H1 (cell line): ENCODE measurements at regions not wholly inside any gene's neighbourhood (a gene's known extent, or its start where the extent isn't known, plus 50 kb on each side); places are given as distances from the start of the nearest gene placed in this dataset.
A peak's percentile ranks its signal among the peaks of the same experiment; 100 is the strongest.

Experiments used
- CTCF ChIA-PET: fragments of 300-600 bp; sonication (Branson Sonifier 250); formaldehyde crosslinking; loops from one replicate; lab custom pipeline; 2021; ENCODE audit not compliant: partially characterized antibody; lab: Charles Lee
- POLR2A ChIA-PET: fragments of 300-600 bp; sonication (Branson Sonifier 250); formaldehyde crosslinking; loops from one replicate; lab custom pipeline; 2021; ENCODE audit warnings: inconsistent platforms; ENCODE audit not compliant: partially characterized antibody; lab: Charles Lee
- DNase-seq, 2 experiments: peaks; one replicate each; pipeline versions ENCODE4 v3.0.0 to v3.0.0-alpha.2; 2010 to 2022; ENCODE audit warnings: low spot score in 2 of 2, low read depth in 1 of 2, mixed read lengths in 1 of 2
- FAIRE-seq: peaks from 2 replicates; lab custom pipeline; 2011; peaks lifted over from hg19 to GRCh38; lab: Jason Lieb, UNC
- H2AFZ ChIP-seq: 2 replicates; pipeline ENCODE4 v1.8.1; 2012; ENCODE audit warnings: low read length, inconsistent platforms
- H2AK5ac ChIP-seq: 2 replicates; pipeline ENCODE4 v1.6.1; 2013; ENCODE audit warnings: low read depth, low read length
- H2BK120ac ChIP-seq: replicated peaks from 2 replicates; pipeline ENCODE3; 2013; ENCODE audit warnings: low read depth, low read length, inconsistent platforms
- H2BK12ac ChIP-seq: 2 replicates; pipeline ENCODE4 v1.6.1; 2013; ENCODE audit warnings: low read depth, low read length
- H2BK15ac ChIP-seq: 2 replicates; pipeline ENCODE4 v1.6.1; 2013; ENCODE audit warnings: low read length
- H2BK20ac ChIP-seq: 2 replicates; pipeline ENCODE4 v1.6.1; 2013; ENCODE audit warnings: low read length
- H2BK5ac ChIP-seq: 2 replicates; pipeline ENCODE4 v1.6.1; 2013; ENCODE audit warnings: low read depth, low read length
- H3K14ac ChIP-seq: 2 replicates; pipeline ENCODE4 v1.6.1; 2013; ENCODE audit warnings: inconsistent platforms; ENCODE audit not compliant: insufficient read length
- H3K18ac ChIP-seq: 2 replicates; pipeline ENCODE4 v1.6.1; 2013; ENCODE audit warnings: low read length; ENCODE audit errors: extremely low read depth
- H3K23ac ChIP-seq: 2 replicates; pipeline ENCODE4 v1.6.1; 2013; ENCODE audit warnings: inconsistent platforms; ENCODE audit not compliant: insufficient read length
- H3K23me2 ChIP-seq: 2 replicates; pipeline ENCODE4 v1.6.1; 2013; ENCODE audit warnings: low read depth, low read length
- H3K27ac ChIP-seq: 2 replicates; pipeline ENCODE4 v1.6.1; 2011; ENCODE audit warnings: low read depth, low read length, inconsistent platforms
- H3K27me3 ChIP-seq, 4 experiments: replicated peaks in 1 of 4; 1 replicate in 1 of 4; 2 replicates in 3 of 4; pipeline versions ENCODE4 v1.6.1 to v1.8.1; 2011 to 2013; ENCODE audit warnings: low read length in 3 of 4, mild to moderate bottlenecking in 3 of 4, inconsistent platforms in 2 of 4, mixed read lengths in 2 of 4, moderate library complexity in 1 of 4; ENCODE audit not compliant: control insufficient read depth in 3 of 4, insufficient read depth in 3 of 4; ENCODE audit errors: extremely low read depth in 1 of 4
- H3K36me3 ChIP-seq, 4 experiments: 2 replicates each; pipeline versions ENCODE4 v1.6.1 to v1.8.1; 2011 to 2013; ENCODE audit warnings: mild to moderate bottlenecking in 4 of 4, low read length in 3 of 4, moderate library complexity in 2 of 4, control low read depth in 1 of 4, inconsistent platforms in 1 of 4; ENCODE audit not compliant: insufficient read depth in 4 of 4, control insufficient read depth in 2 of 4
- H3K4ac ChIP-seq: replicated peaks from 2 replicates; pipeline ENCODE3; 2013; ENCODE audit warnings: low read length, low read depth, mixed read lengths, inconsistent platforms; ENCODE audit not compliant: insufficient read length
- H3K4me1 ChIP-seq, 4 experiments: replicated peaks in 1 of 4; 1 replicate in 1 of 4; 2 replicates in 3 of 4; pipeline versions ENCODE4 v1.6.1 to v1.8.1; 2011 to 2013; ENCODE audit warnings: low read length in 3 of 4, inconsistent platforms in 2 of 4, mixed read lengths in 1 of 4; ENCODE audit not compliant: insufficient read depth in 4 of 4, control insufficient read depth in 3 of 4
- H3K4me2 ChIP-seq, 2 experiments: 2 replicates each; pipeline versions ENCODE4 v1.6.1 to v1.8.1; 2011 to 2013; ENCODE audit warnings: low read depth in 2 of 2, low read length in 2 of 2, control low read depth in 1 of 2, inconsistent platforms in 1 of 2, mild to moderate bottlenecking in 1 of 2; ENCODE audit not compliant: insufficient read depth in 1 of 2
- H3K4me3 ChIP-seq, 4 experiments: fragments of 200-600, 300-600 bp in 1 of 4; sonication (generic), shearing (Covaris generic), sonication (Bioruptor Twin) in 1 of 4; 2 replicates each; pipeline versions ENCODE4 v1.5.1 to v1.8.1; 2011 to 2016; ENCODE audit warnings: low read length in 4 of 4, low read depth in 3 of 4, control low read depth in 2 of 4, inconsistent platforms in 2 of 4, mild to moderate bottlenecking in 2 of 4, mixed read lengths in 1 of 4, moderate library complexity in 1 of 4; ENCODE audit not compliant: insufficient read depth in 2 of 4; ENCODE audit errors: extremely low read depth in 1 of 4
- H3K56ac ChIP-seq: replicated peaks from 2 replicates; pipeline ENCODE3; 2013; ENCODE audit warnings: low read depth, mild to moderate bottlenecking, mixed read lengths, low read length, inconsistent platforms; ENCODE audit not compliant: insufficient read length
- H3K79me1 ChIP-seq: 2 replicates; pipeline ENCODE4 v1.6.1; 2013; ENCODE audit warnings: low read depth, low read length, control low read depth
- H3K79me2 ChIP-seq, 2 experiments: 2 replicates each; pipeline versions ENCODE4 v1.6.1 to v1.8.1; 2012 to 2013; ENCODE audit warnings: low read length in 2 of 2, mild to moderate bottlenecking in 2 of 2, inconsistent platforms in 1 of 2; ENCODE audit not compliant: insufficient read depth in 2 of 2, control insufficient read depth in 1 of 2
- H3K9ac ChIP-seq, 4 experiments: replicated peaks in 1 of 4; 1 replicate in 1 of 4; 2 replicates in 3 of 4; pipeline versions ENCODE4 v1.6.1 to v1.8.1; 2011 to 2013; ENCODE audit warnings: low read depth in 3 of 4, low read length in 3 of 4, control low read depth in 2 of 4, mild to moderate bottlenecking in 2 of 4, moderate library complexity in 2 of 4, inconsistent platforms in 1 of 4; ENCODE audit errors: extremely low read depth in 1 of 4
- H3K9me3 ChIP-seq, 2 experiments: 2 replicates each; pipeline versions ENCODE4 v1.6.1 to v1.8.1; 2012 to 2013; ENCODE audit warnings: mild to moderate bottlenecking in 2 of 2, moderate library complexity in 2 of 2, control low read depth in 1 of 2, inconsistent platforms in 1 of 2, low read depth in 1 of 2, low read length in 1 of 2, mixed read lengths in 1 of 2; ENCODE audit not compliant: insufficient read depth in 2 of 2
- H4K20me1 ChIP-seq, 2 experiments: replicated peaks in 1 of 2; 2 replicates each; pipeline versions ENCODE3 to v1.8.1; 2011 to 2013; ENCODE audit warnings: inconsistent platforms in 2 of 2, low read length in 2 of 2, mild to moderate bottlenecking in 1 of 2; ENCODE audit not compliant: insufficient read depth in 2 of 2, control insufficient read depth in 1 of 2
- H4K5ac ChIP-seq: 2 replicates; pipeline ENCODE4 v1.6.1; 2013; ENCODE audit warnings: low read length, low read depth, mixed read lengths, inconsistent platforms; ENCODE audit not compliant: insufficient read length
- H4K8ac ChIP-seq: 2 replicates; pipeline ENCODE4 v1.8.0; 2013; ENCODE audit warnings: mild to moderate bottlenecking, moderate library complexity, low read length, inconsistent platforms; ENCODE audit not compliant: insufficient read depth; ENCODE audit errors: extremely low read depth
- H4K91ac ChIP-seq: replicated peaks from 2 replicates; pipeline ENCODE3; 2013; ENCODE audit warnings: low read length, mixed read lengths, inconsistent platforms; ENCODE audit not compliant: insufficient read length
- GABPA ChIP-seq: IDR thresholded peaks from 2 replicates; pipeline ENCODE4 v1.6.1; 2011; ENCODE audit warnings: mild to moderate bottlenecking, low read length, moderate library complexity, borderline replicate concordance; ENCODE audit not compliant: insufficient read depth
- TAF1 ChIP-seq: IDR thresholded peaks from 2 replicates; pipeline ENCODE4 v1.6.1; 2011; ENCODE audit warnings: mild to moderate bottlenecking, low read depth, low read length
- TBP ChIP-seq: IDR thresholded peaks from 2 replicates; pipeline ENCODE4 v1.6.1; 2011; ENCODE audit warnings: low read depth, low read length, improper control_type of control experiment

DNA sequence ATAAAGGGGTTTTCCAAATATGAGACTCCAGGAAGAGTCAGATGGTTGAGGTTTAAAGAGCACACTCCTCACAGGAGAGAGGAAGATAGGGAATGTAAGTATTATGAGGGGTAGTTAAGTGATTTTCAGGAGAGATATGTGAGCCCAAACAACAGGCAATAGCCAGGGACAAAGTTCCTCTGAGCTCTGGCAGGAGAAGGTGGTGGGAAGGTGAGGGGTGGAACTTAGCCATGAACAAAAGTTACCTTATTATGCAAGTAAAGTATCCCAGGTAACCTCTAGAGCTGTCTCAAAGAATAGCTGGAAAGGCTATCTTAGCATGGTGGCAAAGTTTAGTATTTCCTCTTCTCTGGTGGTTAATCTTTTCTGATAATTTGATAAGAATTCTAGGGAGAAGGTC is 450.5 kb upstream of the PTPRD start:
- H3K4me2 ChIP-seq, result no peak overlapping the region
- no peaks in the 10 kb centered on the region for H3K9me3 ChIP-seq
- no peak overlapping the region for H3K9ac ChIP-seq
- H4K8ac ChIP-seq, result no peak overlapping the region
- H3K36me3 ChIP-seq, result no peaks in the 10 kb centered on the region
- no peak overlapping the region for H2AK5ac ChIP-seq
- DNase-seq (no peak), FAIRE-seq (no peak)
- peak overlapping the region; percentile 16; the same call in 1 of the 2 replicates for H2BK15ac ChIP-seq
- H3K56ac ChIP-seq, result no peak overlapping the region
- no peak overlapping the region for H3K4ac ChIP-seq
- no peaks in the 10 kb centered on the region for H3K79me2 ChIP-seq
- no peak overlapping the region for H3K14ac ChIP-seq
- no peaks in the 10 kb centered on the region for H3K27me3 ChIP-seq
- no peak overlapping the region for H3K27ac ChIP-seq
- no peak overlapping the region for H3K4me3 ChIP-seq
- no peaks in the 10 kb centered on the region for H3K23me2 ChIP-seq
- H2BK20ac ChIP-seq, result no peak overlapping the region
- H4K5ac ChIP-seq, result no peak overlapping the region
- TF ChIP-seq TBP (no peak), TAF1 (no peak), GABPA (no peak)
- H3K18ac ChIP-seq, result no peak overlapping the region
- H2AFZ ChIP-seq, result peak overlapping the region; percentile 91
- no peak overlapping the region; the same call in 1 of the 2 replicates for H2BK5ac ChIP-seq
- no peak overlapping the region for H3K23ac ChIP-seq
- CTCF ChIA-PET, result no interaction called here
- POLR2A ChIA-PET, result no interaction called here
- H3K79me1 ChIP-seq, result no peaks in the 10 kb centered on the region
- H4K91ac ChIP-seq, result no peak overlapping the region
- no peaks in the 10 kb centered on the region; a peak in 1 of 7 replicates for H3K4me1 ChIP-seq
- no peak overlapping the region for H2BK12ac ChIP-seq
- H4K20me1 ChIP-seq, result no peaks in the 10 kb centered on the region
- H2BK120ac ChIP-seq, result no peak overlapping the region
